Neural progenitor cell (in vitro differentiated cells): ENCODE measurements at regions not wholly inside any gene's neighbourhood (a gene's known extent, or its start where the extent isn't known, plus 50 kb on each side); places are given as distances from the start of the nearest gene placed in this dataset.

Source experiments
- CTCF ChIP-seq: fragments of 200-600 bp; sonication (generic); IDR thresholded peaks from 2 replicates; pipeline ENCODE4 v1.5.1; 2017; ENCODE audit warnings: antibody characterized with exemption, mild to moderate bottlenecking
- EZH2phosphoT487 ChIP-seq: fragments of 200-600 bp; sonication (generic); IDR thresholded peaks from 2 replicates; pipeline ENCODE4 v1.6.1; 2017; ENCODE audit warnings: antibody characterized with exemption

GRCh38 chr2:10209406-10209935, 86.9 kb downstream of the RRM2 start:
- TF ChIP-seq CTCF (no peak), EZH2phosphoT487 (no peak)
